SK-N-SH (cell line): ENCODE measurements at regions not wholly inside any gene's neighbourhood (a gene's known extent, or its start where the extent isn't known, plus 50 kb on each side); places are given as distances from the start of the nearest gene placed in this dataset.

Experiments used
- CTCF ChIP-seq: fragments of 200-600 bp; sonication (generic); IDR thresholded peaks from 2 replicates; pipeline ENCODE4 v1.6.1; 2017; ENCODE audit warnings: antibody characterized with exemption, mild to moderate bottlenecking, moderate library complexity
- EP300 ChIP-seq, 2 experiments: IDR thresholded peaks; 2 replicates each; pipeline versions ENCODE4 v1.4.0 to v1.6.1; 2012; ENCODE audit warnings: borderline replicate concordance in 1 of 2, low read depth in 1 of 2, low read length in 1 of 2
- FOXJ3 ChIP-seq: sonication (generic); formaldehyde crosslinking; IDR thresholded peaks from 2 replicates; pipeline ENCODE4 v1.5.1; 2020; ENCODE audit warnings: mild to moderate bottlenecking, missing genetic modification reagents
- GABPA ChIP-seq: IDR thresholded peaks from 2 replicates; pipeline ENCODE4 v1.4.0; 2012; ENCODE audit warnings: low read depth, mild to moderate bottlenecking
- GATA2 ChIP-seq: sonication (generic); formaldehyde crosslinking; IDR thresholded peaks from 2 replicates; pipeline ENCODE4 v1.5.0; 2020; ENCODE audit warnings: mild to moderate bottlenecking, missing genetic modification reagents
- JUND ChIP-seq: IDR thresholded peaks from 2 replicates; pipeline ENCODE4 v1.4.0; 2012
- POLR2AphosphoS5 ChIP-seq: IDR thresholded peaks from 2 replicates; pipeline ENCODE4 v1.6.1; 2012; ENCODE audit warnings: low read depth, low read length
- RAD21 ChIP-seq: IDR thresholded peaks from 2 replicates; pipeline ENCODE4 v1.6.1; 2012; ENCODE audit warnings: mild to moderate bottlenecking, low read length
- RXRA ChIP-seq: IDR thresholded peaks from 2 replicates; pipeline ENCODE4 v1.4.0; 2012; ENCODE audit warnings: low read depth, mild to moderate bottlenecking, borderline replicate concordance
- SIN3A ChIP-seq: IDR thresholded peaks from 2 replicates; pipeline ENCODE4 v1.6.1; 2012; ENCODE audit warnings: low read depth, mild to moderate bottlenecking, low read length, moderate library complexity, borderline replicate concordance
- TAF1 ChIP-seq: IDR thresholded peaks from 2 replicates; pipeline ENCODE4 v1.6.1; 2012; ENCODE audit warnings: low read depth, mild to moderate bottlenecking, low read length, moderate library complexity, borderline replicate concordance
- USF1 ChIP-seq: IDR thresholded peaks from 2 replicates; pipeline ENCODE4 v1.4.0; 2012; ENCODE audit warnings: low read depth, borderline replicate concordance
- YY1 ChIP-seq: IDR thresholded peaks from 2 replicates; pipeline ENCODE4 v1.4.0; 2012; ENCODE audit warnings: low read depth, mild to moderate bottlenecking
- TF ChIP-seq, protein P1 (sequence below): IDR thresholded peaks from 2 replicates; pipeline ENCODE4 v1.4.0; 2012; ENCODE audit warnings: low read depth

DNA sequence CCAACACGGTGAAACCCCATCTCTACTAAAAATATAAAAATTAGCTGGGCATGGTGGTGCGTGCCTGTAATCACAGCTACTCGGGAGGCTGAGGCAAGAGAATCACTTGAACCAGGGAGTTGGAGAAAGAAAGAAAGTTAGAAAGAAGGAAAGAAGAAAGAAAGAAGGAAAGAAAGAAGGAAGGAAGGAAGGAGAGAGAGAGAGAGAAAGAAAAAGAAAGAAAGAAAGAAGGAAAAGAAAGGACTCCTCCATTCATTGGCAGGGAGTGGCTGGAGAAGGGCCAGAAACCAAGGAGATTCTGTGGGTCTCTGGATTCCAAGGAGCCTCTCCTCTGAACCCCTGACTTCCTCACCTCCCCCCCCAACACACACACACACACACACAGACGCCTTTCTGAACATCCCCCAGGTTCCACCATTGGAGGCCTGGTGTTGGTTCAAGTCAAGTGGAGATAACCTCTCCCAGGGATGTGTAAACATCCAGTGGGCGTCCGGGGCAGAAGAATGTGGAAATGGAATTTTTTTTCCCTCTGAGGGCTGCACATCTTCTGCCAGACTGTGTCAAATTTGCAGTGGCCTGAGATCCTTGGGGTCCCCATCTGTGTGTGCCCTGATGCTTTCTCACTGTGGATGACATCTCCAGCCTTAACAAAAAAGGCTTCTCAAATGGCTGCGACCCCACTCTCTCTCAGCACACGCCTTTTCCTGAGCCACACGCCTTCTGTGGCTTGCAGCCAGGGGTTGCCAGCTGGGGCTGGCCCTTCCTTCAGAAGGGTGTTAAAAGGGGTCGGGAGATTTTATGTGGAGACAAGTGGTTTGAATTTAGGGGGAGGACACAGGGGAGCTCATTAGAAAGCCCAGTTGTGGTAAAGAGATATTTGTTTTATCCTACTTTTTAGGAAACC lies 109.3 kb upstream of the HAND1 start:
- TF ChIP-seq CTCF: no peak
- TF ChIP-seq RXRA: no peak
- no peak for TF ChIP-seq USF1
- TF ChIP-seq POLR2AphosphoS5: no peak
- no peak for TF ChIP-seq EP300 (IDR thresholded peaks at IDR 0.05; ENCODE audit: borderline replicate concordance in 1 of 2, low read depth in 1 of 2, low read length in 1 of 2)
- no peak for TF ChIP-seq GATA2 (CRISPR knock-in tag)
- no peak for TF ChIP-seq YY1
- no peak for TF ChIP-seq RAD21
- no peak for TF ChIP-seq FOXJ3 (CRISPR knock-in tag)
- TF ChIP-seq TAF1: no peak
- TF ChIP-seq JUND: no peak
- no peak for TF ChIP-seq SIN3A
- TF ChIP-seq GABPA: no peak
- TF ChIP-seq, protein P1, sequence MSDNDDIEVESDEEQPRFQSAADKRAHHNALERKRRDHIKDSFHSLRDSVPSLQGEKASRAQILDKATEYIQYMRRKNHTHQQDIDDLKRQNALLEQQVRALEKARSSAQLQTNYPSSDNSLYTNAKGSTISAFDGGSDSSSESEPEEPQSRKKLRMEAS: no peak
